K562 (cell line): ENCODE measurements at regions not wholly inside any gene's neighbourhood (a gene's known extent, or its start where the extent isn't known, plus 50 kb on each side); places are given as distances from the start of the nearest gene placed in this dataset.

Experiments
- AFF1 ChIP-seq, 2 experiments: fragments of 450-650 bp; IDR thresholded peaks; 2 replicates each; pipeline ENCODE4 v1.6.1; 2018; ENCODE audit warnings: mild to moderate bottlenecking in 2 of 2, low read depth in 1 of 2; ENCODE audit not compliant: partially characterized antibody in 2 of 2
- E2F3 ChIP-seq: fragments of 250-450 bp; sonication (Bioruptor Pico); IDR thresholded peaks from 2 replicates; pipeline ENCODE4 v1.4.0; 2020; ENCODE audit warnings: mild to moderate bottlenecking
- EP400 ChIP-seq: fragments of 450-650 bp; IDR thresholded peaks from 2 replicates; pipeline ENCODE4 v1.6.1; 2017; ENCODE audit warnings: antibody characterized with exemption, mild to moderate bottlenecking, moderate library complexity
- HBP1 ChIP-seq: fragments of 450-650 bp; formaldehyde crosslinking; IDR thresholded peaks from 2 replicates; pipeline ENCODE4 v1.4.0; 2022; ENCODE audit warnings: missing genetic modification characterization
- PRDM10 ChIP-seq: fragments of 450-650 bp; IDR thresholded peaks from 2 replicates; pipeline ENCODE4 v1.6.1; 2018; ENCODE audit not compliant: partially characterized antibody
- SIX5 ChIP-seq, 2 experiments: IDR thresholded peaks; 2 replicates each; pipeline ENCODE4 v1.6.1; 2011; ENCODE audit warnings: low read length in 2 of 2, borderline replicate concordance in 1 of 2, low read depth in 1 of 2, mild to moderate bottlenecking in 1 of 2, moderate library complexity in 1 of 2; ENCODE audit not compliant: insufficient read depth in 1 of 2
- TOE1 ChIP-seq, 2 experiments: fragments of 450-650 bp in 1 of 2; sonication (generic) in 1 of 2; formaldehyde crosslinking in 1 of 2; IDR thresholded peaks; 2 replicates each; pipeline versions ENCODE4 v1.7.1 to v1.8.0; 2016 to 2022; ENCODE audit warnings: borderline replicate concordance in 2 of 2, mild to moderate bottlenecking in 2 of 2, antibody characterized with exemption in 1 of 2, inconsistent platforms in 1 of 2, low read depth in 1 of 2, missing genetic modification reagents in 1 of 2, moderate library complexity in 1 of 2
- ZBTB5 ChIP-seq: fragments of 450-650 bp; IDR thresholded peaks from 2 replicates; pipeline ENCODE4 v1.6.1; 2017; ENCODE audit warnings: antibody characterized with exemption
- ZEB2 ChIP-seq: fragments of 450-650 bp; IDR thresholded peaks from 2 replicates; pipeline ENCODE4 v1.6.1; 2016

GRCh38 chr5:167951116-167951515 lies 340.3 kb upstream of the WWC1 start (continued):
- TF ChIP-seq AFF1 (IDR thresholded peaks at IDR 0.05; ENCODE audit: low read depth in 1 of 2, partially characterized antibody in 2 of 2) (no peak), E2F3 (CRISPR knock-in tag) (no peak), ZBTB5 (no peak), HBP1 (CRISPR knock-in tag) (no peak), SIX5 (IDR thresholded peaks at IDR 0.05; ENCODE audit: borderline replicate concordance in 1 of 2, insufficient read depth in 1 of 2, low read depth in 1 of 2, low read length in 2 of 2) (no peak), TOE1 (IDR thresholded peaks at IDR 0.05; ENCODE audit: borderline replicate concordance) (no peak), TOE1 (CRISPR knock-in tag; IDR thresholded peaks at IDR 0.05; ENCODE audit: borderline replicate concordance, low read depth) (no peak), EP400 (no peak), ZEB2 (no peak), PRDM10 (no peak)
